Esophagus squamous epithelium (tissue), 5 donors: ENCODE measurements at regions not wholly inside any gene's neighbourhood (a gene's known extent, or its start where the extent isn't known, plus 50 kb on each side); places are given as distances from the start of the nearest gene placed in this dataset.

ENCODE experiments used
- DNase-seq: peaks from one replicate; lab custom pipeline; 2025; lab: John Stamatoyannopoulos, UW
- H3K27ac ChIP-seq, 4 donors: fragments of 200-600 bp; sonication (generic); one replicate each; pipeline ENCODE4 v1.5.1; 2016 to 2019; ENCODE audit warnings: mild to moderate bottlenecking in 1 of 4
- H3K27me3 ChIP-seq, 4 donors: fragments of 200-600 bp; sonication (generic); 1 replicate in 3 of 4; 2 replicates in 1 of 4; pipeline versions ENCODE4 v1.5.1 to v1.6.0; 2017 to 2021; ENCODE audit warnings: antibody characterized with exemption in 1 of 4
- H3K36me3 ChIP-seq, 3 donors: fragments of 200-600 bp; sonication (generic); one replicate each; pipeline ENCODE4 v1.5.1; 2016 to 2019
- H3K4me1 ChIP-seq, 3 donors: fragments of 200-600 bp; sonication (generic); one replicate each; pipeline ENCODE4 v1.5.1; 2017 to 2019
- H3K4me3 ChIP-seq, 4 donors: fragments of 200-600 bp; sonication (generic); 1 replicate in 3 of 4; 2 replicates in 1 of 4; pipeline ENCODE4 v1.5.1; 2016 to 2019; ENCODE audit warnings: mild to moderate bottlenecking in 2 of 4, moderate library complexity in 1 of 4
- H3K9me3 ChIP-seq, 3 donors: fragments of 200-600 bp; sonication (generic); one replicate each; pipeline ENCODE4 v1.5.1; 2016 to 2019
- CTCF ChIP-seq, 6 experiments: fragments of 450-650 bp in 4 of 6; fragments of 200-600 bp in 2 of 6; sonication (generic) in 2 of 6; IDR thresholded peaks; one replicate each; pipeline ENCODE4 v1.5.1; 2016 to 2019; ENCODE audit warnings: antibody characterized with exemption in 6 of 6, mild to moderate bottlenecking in 4 of 6, moderate library complexity in 4 of 6
- POLR2A ChIP-seq, 4 donors: fragments of 450-650 bp; IDR thresholded peaks; one replicate each; pipeline ENCODE4 v1.6.1; 2017; ENCODE audit warnings: antibody characterized with exemption in 4 of 4, mild to moderate bottlenecking in 4 of 4, moderate library complexity in 3 of 4
- WGBS, 2 donors: methylation state at CpG; one replicate each; pipeline ENCODE4 v1.1.5; 2018; 5-methylcytosine and 5-hydroxymethylcytosine counted together
- intact Hi-C: fragments of 100-400 bp; cut with DNase I; formaldehyde crosslinking; loops from one replicate; pipeline ENCODE4 v1.15.0; 2022
- donor health status: DM: yes; HTN: yes; CAD: no.

GRCh38 chr3:35867791-35868190 lies 228.5 kb downstream of the ARPP21 start:
- H3K27ac ChIP-seq: no peak overlapping the region
- TF ChIP-seq POLR2A (IDR thresholded peaks at IDR 0.05) (no peak), CTCF (IDR thresholded peaks at IDR 0.05) (no peak)
- no peaks in the 10 kb centered on the region for H3K27me3 ChIP-seq
- no peak overlapping the region for H3K4me3 ChIP-seq
- intact Hi-C loops: no loop called here
- H3K36me3 ChIP-seq: no peaks in the 10 kb centered on the region
- no peaks in the 10 kb centered on the region for H3K4me1 ChIP-seq
- no peaks in the 10 kb centered on the region for H3K9me3 ChIP-seq
- no peak for DNase-seq

- intact Hi-C loops: no loop called here
- TF ChIP-seq CTCF (IDR thresholded peaks at IDR 0.05) (no peak), POLR2A (IDR thresholded peaks at IDR 0.05) (no peak)
- H3K9me3 ChIP-seq: no peaks in the 10 kb centered on the region
- WGBS, 2 donors: 40 to 51% methylated on average over 4 of the region's 4 CpGs
- H3K4me3 ChIP-seq: no peak overlapping the region
- no peak overlapping the region for H3K27ac ChIP-seq
- no peaks in the 10 kb centered on the region for H3K4me1 ChIP-seq
- H3K27me3 ChIP-seq: no peaks in the 10 kb centered on the region
- DNase-seq: no peak
- H3K36me3 ChIP-seq: no peaks in the 10 kb centered on the region
Observed at GRCh38 chr3:35871009-35871408, 231.7 kb downstream of the ARPP21 start.

- intact Hi-C loops: no loop called here
- 46 to 58% methylated on average over 1 of the region's 1 CpG for WGBS, 2 donors
Observed at GRCh38 chr3:35883929-35884328, 244.6 kb downstream of the ARPP21 start.

GRCh38 chr3:35894735-35895134 lies 255.4 kb downstream of the ARPP21 start:
- no peaks in the 10 kb centered on the region for H3K4me1 ChIP-seq
- DNase-seq: no peak
- no peak for TF ChIP-seq POLR2A (IDR thresholded peaks at IDR 0.05)
- no peak for TF ChIP-seq CTCF (IDR thresholded peaks at IDR 0.05)
- no peak overlapping the region for H3K4me3 ChIP-seq
- H3K27me3 ChIP-seq: no peaks in the 10 kb centered on the region
- no peak overlapping the region for H3K27ac ChIP-seq
- intact Hi-C loops: no loop called here
- no peaks in the 10 kb centered on the region for H3K36me3 ChIP-seq
- H3K9me3 ChIP-seq: no peaks in the 10 kb centered on the region
- WGBS, 2 donors: 80 to 85% methylated on average over 5 of the region's 5 CpGs

More at GRCh38 chr3:35883929-35884328, 244.6 kb downstream of the ARPP21 start:
- Histone ChIP-seq H3K4me1 (no peaks in the 10 kb centered on the region), H3K9me3 (peaks cover 0 to 18% (median 0%) of the 10 kb centered on the region in 3 donors), H3K36me3 (no peaks in the 10 kb centered on the region), H3K27me3 (no peaks in the 10 kb centered on the region), H3K4me3 (no peak overlapping the region), H3K27ac (no peak overlapping the region)
- TF ChIP-seq CTCF (IDR thresholded peaks at IDR 0.05) (no peak), POLR2A (IDR thresholded peaks at IDR 0.05) (no peak)
- no peak for DNase-seq

GRCh38 chr3:35899245-35899644 lies 259.9 kb downstream of the ARPP21 start:
- TF ChIP-seq CTCF (IDR thresholded peaks at IDR 0.05) (no peak), POLR2A (IDR thresholded peaks at IDR 0.05) (no peak)
- Histone ChIP-seq H3K4me3 (no peak overlapping the region), H3K4me1 (no peaks in the 10 kb centered on the region), H3K27me3 (no peaks in the 10 kb centered on the region), H3K9me3 (no peaks in the 10 kb centered on the region), H3K36me3 (no peaks in the 10 kb centered on the region), H3K27ac (no peak overlapping the region)
- intact Hi-C loops: no loop called here
- no peak for DNase-seq
